ENCODE measurements at regions not wholly inside any gene's neighbourhood (a gene's known extent, or its start where the extent isn't known, plus 50 kb on each side); places are given as distances from the start of the nearest gene placed in this dataset.
"Not testable (repeated sequence)": the region's sequence is repeated elsewhere in the genome, so short reads cannot be mapped to it uniquely, and the experiment has no call there.

DNA sequence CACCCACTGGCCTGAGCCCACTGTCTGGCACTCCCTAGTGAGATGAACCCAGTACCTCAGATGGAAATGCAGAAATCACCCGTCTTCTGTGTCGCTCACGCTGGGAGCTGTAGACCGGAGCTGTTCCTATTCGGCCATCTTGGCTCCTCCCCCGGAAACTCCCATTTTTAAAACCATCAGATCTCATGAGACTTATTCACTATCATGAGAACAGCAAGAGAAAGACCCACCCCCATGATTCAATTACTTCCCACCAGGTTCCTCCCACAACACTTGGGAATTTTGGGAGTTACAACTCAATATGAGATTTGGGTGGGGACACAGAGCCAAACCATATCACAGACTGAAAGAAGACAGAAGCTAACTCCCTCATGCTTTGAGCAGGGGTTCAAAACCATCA is 134.5 kb downstream of the SLC39A8 start:
- H3K9ac ChIP-seq (ENCODE audit: low read depth, low read length) = not testable (repeated sequence)

DNA sequence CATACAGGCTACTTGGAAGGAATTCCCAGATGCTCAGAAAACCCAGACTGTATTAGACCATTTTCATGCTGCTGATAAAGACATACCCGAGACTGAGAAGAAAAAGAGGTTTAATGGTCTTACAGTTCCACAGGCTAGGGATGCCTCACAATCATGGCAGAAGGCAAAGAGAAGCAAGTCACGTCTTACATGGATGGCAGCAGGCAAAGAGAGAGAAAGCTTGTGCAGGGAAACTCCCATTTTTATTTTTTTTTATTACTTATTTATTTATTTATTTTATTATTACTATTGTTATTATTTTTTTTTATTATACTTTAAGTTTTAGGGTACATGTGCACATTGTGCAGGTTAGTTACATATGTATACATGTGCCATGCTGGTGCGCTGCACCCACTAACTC is 140.6 kb downstream of the SLC39A8 start:
- H3K4me2 ChIP-seq (ENCODE audit: low read length); H3K27me3 ChIP-seq (ENCODE audit: control insufficient read depth, insufficient read depth, low read length); H3K36me3 ChIP-seq (ENCODE audit: insufficient read depth, low read length); H3K4me3 ChIP-seq (ENCODE audit: low read length); H3K4me1 ChIP-seq (ENCODE audit: control insufficient read depth, insufficient read depth, low read length); H3K9me3 ChIP-seq (replicated peaks; ENCODE audit: low read length); H3K9ac ChIP-seq (ENCODE audit: low read depth, low read length): not testable (repeated sequence)

More for the DNA sequence above, 134.5 kb downstream of the SLC39A8 start:
- H3K27me3 ChIP-seq (ENCODE audit: control insufficient read depth, insufficient read depth, low read length); H3K9me3 ChIP-seq (replicated peaks; ENCODE audit: low read length); H3K4me3 ChIP-seq (ENCODE audit: low read length); H3K4me1 ChIP-seq (ENCODE audit: control insufficient read depth, insufficient read depth, low read length); H3K36me3 ChIP-seq (ENCODE audit: insufficient read depth, low read length); H3K4me2 ChIP-seq (ENCODE audit: low read length): not testable (repeated sequence)

DNA sequence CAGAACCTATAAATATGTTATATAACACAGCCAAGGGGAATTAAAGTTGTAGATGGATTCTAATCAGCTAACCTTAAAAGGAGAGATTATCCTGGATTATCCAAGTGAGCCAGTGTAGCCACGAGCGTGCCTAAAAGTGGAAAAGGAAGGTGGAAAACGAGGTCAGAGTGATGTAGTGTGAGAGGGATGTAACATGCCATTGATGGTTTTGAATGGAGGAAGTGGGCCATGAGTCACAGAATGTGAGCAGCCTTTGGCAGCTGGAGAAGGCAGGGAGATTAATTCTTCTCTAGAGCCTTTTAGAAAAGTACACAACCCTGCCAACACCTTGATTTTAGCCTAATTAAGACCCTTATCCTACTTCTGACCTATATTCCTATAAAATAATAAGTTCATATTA is 149.1 kb downstream of the SLC39A8 start:
- Histone ChIP-seq H3K4me1 (ENCODE audit: control insufficient read depth, insufficient read depth, low read length) (no peaks in the 10 kb centered on the region), H3K27me3 (ENCODE audit: control insufficient read depth, insufficient read depth, low read length) (no peaks in the 10 kb centered on the region), H3K4me3 (ENCODE audit: low read length) (no peak overlapping the region), H3K4me2 (ENCODE audit: low read length) (no peak overlapping the region), H3K36me3 (ENCODE audit: insufficient read depth, low read length) (no peaks in the 10 kb centered on the region), H3K9ac (ENCODE audit: low read depth, low read length) (no peak overlapping the region), H3K9me3 (replicated peaks; ENCODE audit: low read length) (no peaks in the 10 kb centered on the region)

DNA sequence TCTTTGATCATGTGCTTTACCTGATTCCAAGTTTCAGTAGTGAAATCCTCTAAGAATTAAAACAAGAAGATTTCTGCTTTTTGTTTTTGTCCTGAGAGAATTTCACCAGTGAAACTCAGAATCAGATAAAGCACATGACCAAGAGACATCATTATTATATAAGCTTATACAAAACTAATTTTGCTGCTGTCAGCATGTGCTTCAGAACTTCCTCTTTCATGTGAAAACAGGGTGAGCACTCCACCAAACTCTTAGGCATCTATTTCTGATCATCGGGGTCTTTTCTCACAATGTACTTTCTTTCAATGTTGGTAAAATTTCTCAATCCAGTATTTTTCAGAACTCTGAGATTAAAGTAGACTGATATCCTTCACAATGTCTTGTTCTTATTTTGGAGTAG is 152.1 kb downstream of the SLC39A8 start:
- Histone ChIP-seq H3K4me1 (ENCODE audit: control insufficient read depth, insufficient read depth, low read length) (no peaks in the 10 kb centered on the region), H3K4me3 (ENCODE audit: low read length) (no peak overlapping the region), H3K27me3 (ENCODE audit: control insufficient read depth, insufficient read depth, low read length) (no peaks in the 10 kb centered on the region), H3K9me3 (replicated peaks; ENCODE audit: low read length) (no peaks in the 10 kb centered on the region), H3K4me2 (ENCODE audit: low read length) (no peak overlapping the region), H3K9ac (ENCODE audit: low read depth, low read length) (no peak overlapping the region), H3K36me3 (ENCODE audit: insufficient read depth, low read length) (no peaks in the 10 kb centered on the region)

DNA sequence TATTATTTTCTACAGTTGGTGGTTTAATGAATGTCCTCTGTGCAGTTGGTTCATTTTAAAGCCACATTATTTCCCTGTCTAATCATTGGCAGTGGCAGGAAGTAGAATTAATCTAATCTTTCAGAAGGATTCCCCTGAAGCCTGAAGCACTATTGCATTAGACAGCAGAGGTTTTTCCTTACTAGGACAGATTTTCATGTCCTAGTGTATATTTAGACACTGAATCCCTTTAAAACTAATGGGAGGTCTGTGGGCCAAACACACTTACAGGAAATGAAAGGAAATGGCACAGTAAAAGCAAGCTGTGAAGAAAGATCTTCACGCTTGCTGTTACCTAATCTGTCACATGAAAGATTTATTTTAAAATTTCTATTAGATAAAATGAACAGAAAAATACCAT is 165.2 kb downstream of the SLC39A8 start:
- H3K27me3 ChIP-seq (ENCODE audit: control insufficient read depth, insufficient read depth, low read length) = no peaks in the 10 kb centered on the region
- no peaks in the 10 kb centered on the region for H3K9me3 ChIP-seq (replicated peaks; ENCODE audit: low read length)
- peaks cover 4% of the 10 kb centered on the region for H3K4me1 ChIP-seq (ENCODE audit: control insufficient read depth, insufficient read depth, low read length)
- no peak overlapping the region for H3K4me2 ChIP-seq (ENCODE audit: low read length)
- no peaks in the 10 kb centered on the region for H3K36me3 ChIP-seq (ENCODE audit: insufficient read depth, low read length)
- H3K4me3 ChIP-seq (ENCODE audit: low read length) = no peak overlapping the region
- no peak overlapping the region for H3K9ac ChIP-seq (ENCODE audit: low read depth, low read length)

DNA sequence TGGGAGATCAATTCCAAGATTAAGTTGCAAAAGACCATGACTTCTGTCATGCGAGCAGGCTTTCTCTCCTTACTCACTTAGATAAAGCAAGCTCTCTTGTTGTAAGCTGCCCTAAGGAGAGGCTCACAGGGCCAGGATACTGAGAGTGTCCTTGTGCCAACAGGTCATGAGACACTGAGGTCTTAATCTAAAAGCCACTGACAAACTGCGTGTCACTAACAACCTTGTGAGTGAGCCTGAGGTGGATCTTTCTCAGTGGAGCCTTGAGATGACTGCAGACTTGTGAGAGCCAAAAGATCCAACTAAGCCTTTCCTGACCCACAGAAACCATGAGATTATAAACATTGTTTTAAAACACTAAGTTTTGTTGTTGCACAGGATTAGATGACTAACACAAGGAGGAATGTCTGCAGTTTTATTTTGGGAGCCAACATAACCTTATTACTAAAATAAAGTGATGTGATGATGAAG is 170.5 kb downstream of the SLC39A8 start:
- peaks cover 11% of the 10 kb centered on the region for H3K4me1 ChIP-seq (ENCODE audit: control insufficient read depth, insufficient read depth, low read length)
- H3K4me3 ChIP-seq (ENCODE audit: low read length) = no peak overlapping the region
- no peaks in the 10 kb centered on the region for H3K27me3 ChIP-seq (ENCODE audit: control insufficient read depth, insufficient read depth, low read length)
- H3K9ac ChIP-seq (ENCODE audit: low read depth, low read length) = peak overlapping the region; percentile 37
- no peaks in the 10 kb centered on the region for H3K9me3 ChIP-seq (replicated peaks; ENCODE audit: low read length)
- H3K36me3 ChIP-seq (ENCODE audit: insufficient read depth, low read length) = no peaks in the 10 kb centered on the region
- peak overlapping the region; percentile 43 for H3K4me2 ChIP-seq (ENCODE audit: low read length)

DNA sequence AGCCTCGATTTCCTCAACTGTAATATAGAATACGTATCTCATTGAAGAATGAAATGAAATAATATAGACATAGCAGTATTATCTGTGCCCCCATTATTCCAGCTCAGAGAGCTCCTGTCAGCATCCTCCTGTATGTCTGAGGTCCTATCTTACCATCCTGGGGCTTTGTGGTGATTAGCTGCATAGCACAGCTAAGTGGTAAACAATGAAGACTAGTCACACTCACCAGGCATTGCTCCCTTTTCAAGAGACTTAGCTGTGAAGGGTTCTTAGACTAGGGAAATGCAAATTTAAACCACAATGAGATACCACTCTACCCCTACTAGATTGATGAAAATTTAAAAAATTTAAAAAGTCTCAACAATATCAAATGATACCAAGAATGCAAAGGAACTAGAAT is 172.9 kb downstream of the SLC39A8 start:
- no peaks in the 10 kb centered on the region for H3K27me3 ChIP-seq (ENCODE audit: control insufficient read depth, insufficient read depth, low read length)
- no peaks in the 10 kb centered on the region for H3K36me3 ChIP-seq (ENCODE audit: insufficient read depth, low read length)
- H3K9ac ChIP-seq (ENCODE audit: low read depth, low read length) = no peak overlapping the region
- no peak overlapping the region for H3K4me3 ChIP-seq (ENCODE audit: low read length)
- no peaks in the 10 kb centered on the region for H3K9me3 ChIP-seq (replicated peaks; ENCODE audit: low read length)
- peaks cover 11% of the 10 kb centered on the region for H3K4me1 ChIP-seq (ENCODE audit: control insufficient read depth, insufficient read depth, low read length)
- no peak overlapping the region for H3K4me2 ChIP-seq (ENCODE audit: low read length)

DNA sequence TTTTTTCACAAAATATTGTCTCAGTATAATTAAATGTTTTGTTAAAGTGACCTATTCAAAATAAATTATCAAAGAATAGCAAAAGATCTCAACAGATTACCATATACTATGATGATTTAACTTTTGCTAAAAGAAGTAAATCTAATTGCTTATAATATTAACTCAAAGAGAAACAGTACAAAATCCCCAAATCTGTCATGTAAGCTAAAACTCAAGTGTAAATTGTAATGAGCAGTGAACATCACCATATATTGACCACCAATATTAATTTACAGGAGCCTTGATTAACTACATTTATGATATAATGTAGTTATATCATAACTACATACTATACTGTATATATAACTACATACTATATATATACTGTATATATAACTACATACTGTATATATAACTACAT is 174.4 kb downstream of the SLC39A8 start:
- H3K4me2 ChIP-seq (ENCODE audit: low read length) = no peak overlapping the region
- no peak overlapping the region for H3K4me3 ChIP-seq (ENCODE audit: low read length)
- H3K27me3 ChIP-seq (ENCODE audit: control insufficient read depth, insufficient read depth, low read length) = no peaks in the 10 kb centered on the region
- no peak overlapping the region for H3K9ac ChIP-seq (ENCODE audit: low read depth, low read length)
- peaks cover 11% of the 10 kb centered on the region for H3K4me1 ChIP-seq (ENCODE audit: control insufficient read depth, insufficient read depth, low read length)
- H3K9me3 ChIP-seq (replicated peaks; ENCODE audit: low read length) = no peaks in the 10 kb centered on the region
- no peaks in the 10 kb centered on the region for H3K36me3 ChIP-seq (ENCODE audit: insufficient read depth, low read length)

DNA sequence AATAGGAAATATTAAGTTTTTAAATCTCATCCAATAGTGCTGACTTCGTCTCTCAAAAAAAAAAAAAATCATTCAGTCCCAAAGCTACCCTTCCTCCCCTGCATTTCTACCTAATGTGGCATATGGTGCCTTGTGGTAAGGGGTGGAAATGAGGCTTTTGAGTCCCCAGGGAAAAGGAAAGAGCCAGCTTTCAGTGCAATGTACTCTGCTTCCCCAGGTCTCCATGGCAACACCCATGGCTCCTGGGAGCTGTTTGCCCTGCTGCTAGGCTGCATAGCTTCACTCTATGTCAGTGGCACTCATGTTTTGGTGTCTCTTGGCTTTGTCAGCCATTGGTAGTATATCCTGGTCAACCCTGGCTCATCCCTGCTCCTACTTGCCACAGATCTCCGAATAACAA is 175.9 kb downstream of the SLC39A8 start:
- H3K4me1 ChIP-seq (ENCODE audit: control insufficient read depth, insufficient read depth, low read length) = peaks cover 2% of the 10 kb centered on the region
- no peak overlapping the region for H3K9ac ChIP-seq (ENCODE audit: low read depth, low read length)
- no peaks in the 10 kb centered on the region for H3K9me3 ChIP-seq (replicated peaks; ENCODE audit: low read length)
- no peaks in the 10 kb centered on the region for H3K27me3 ChIP-seq (ENCODE audit: control insufficient read depth, insufficient read depth, low read length)
- no peaks in the 10 kb centered on the region for H3K36me3 ChIP-seq (ENCODE audit: insufficient read depth, low read length)
- no peak overlapping the region for H3K4me2 ChIP-seq (ENCODE audit: low read length)
- no peak overlapping the region for H3K4me3 ChIP-seq (ENCODE audit: low read length)

DNA sequence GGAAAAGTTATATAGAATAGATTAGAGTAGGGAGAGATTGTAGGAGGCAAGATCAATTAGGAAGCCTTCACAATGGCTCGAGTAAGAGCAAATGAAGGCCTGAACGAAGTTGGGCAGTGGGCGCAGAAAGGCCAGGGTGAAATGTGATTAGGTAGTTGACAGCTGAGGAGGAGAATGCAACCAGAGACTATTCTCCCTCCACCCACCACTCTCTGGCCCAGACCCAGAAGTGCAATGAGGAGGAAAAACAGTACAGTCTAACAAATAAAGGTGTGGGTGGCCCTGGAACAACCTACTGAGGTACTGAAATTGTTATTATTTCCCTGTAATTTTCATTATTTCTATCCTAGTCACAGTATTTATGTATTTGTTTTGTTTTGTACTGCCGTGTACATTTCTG is 176.7 kb downstream of the SLC39A8 start:
- Histone ChIP-seq H3K27me3 (ENCODE audit: control insufficient read depth, insufficient read depth, low read length) (no peaks in the 10 kb centered on the region), H3K9me3 (replicated peaks; ENCODE audit: low read length) (no peaks in the 10 kb centered on the region), H3K36me3 (ENCODE audit: insufficient read depth, low read length) (no peaks in the 10 kb centered on the region), H3K9ac (ENCODE audit: low read depth, low read length) (no peak overlapping the region), H3K4me2 (ENCODE audit: low read length) (no peak overlapping the region), H3K4me3 (ENCODE audit: low read length) (no peak overlapping the region), H3K4me1 (ENCODE audit: control insufficient read depth, insufficient read depth, low read length) (no peaks in the 10 kb centered on the region)

DNA sequence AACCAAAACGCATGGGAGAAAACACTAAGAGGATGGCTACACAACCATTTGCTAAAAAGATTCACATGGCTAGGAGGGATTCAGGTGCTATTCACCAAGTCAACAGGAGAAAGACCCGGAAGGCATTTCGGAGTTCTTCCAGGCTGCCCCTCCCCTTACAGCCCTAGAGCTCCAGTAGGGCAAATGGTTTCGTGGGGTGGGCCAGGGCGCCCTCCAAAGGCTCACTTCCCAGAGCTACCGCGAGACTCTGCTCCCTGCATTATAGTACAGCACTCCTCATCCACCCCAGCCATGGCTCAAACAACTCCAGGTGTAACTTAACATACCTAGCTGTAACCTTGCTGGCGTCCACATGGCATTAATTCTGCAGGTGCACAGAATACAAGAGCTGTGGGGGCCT is 179.7 kb downstream of the SLC39A8 start:
- no peaks in the 10 kb centered on the region for H3K36me3 ChIP-seq (ENCODE audit: insufficient read depth, low read length)
- no peak overlapping the region for H3K4me3 ChIP-seq (ENCODE audit: low read length)
- H3K4me1 ChIP-seq (ENCODE audit: control insufficient read depth, insufficient read depth, low read length) = no peaks in the 10 kb centered on the region
- no peak overlapping the region for H3K9ac ChIP-seq (ENCODE audit: low read depth, low read length)
- no peaks in the 10 kb centered on the region for H3K9me3 ChIP-seq (replicated peaks; ENCODE audit: low read length)
- H3K4me2 ChIP-seq (ENCODE audit: low read length) = no peak overlapping the region
- H3K27me3 ChIP-seq (ENCODE audit: control insufficient read depth, insufficient read depth, low read length) = no peaks in the 10 kb centered on the region

DNA sequence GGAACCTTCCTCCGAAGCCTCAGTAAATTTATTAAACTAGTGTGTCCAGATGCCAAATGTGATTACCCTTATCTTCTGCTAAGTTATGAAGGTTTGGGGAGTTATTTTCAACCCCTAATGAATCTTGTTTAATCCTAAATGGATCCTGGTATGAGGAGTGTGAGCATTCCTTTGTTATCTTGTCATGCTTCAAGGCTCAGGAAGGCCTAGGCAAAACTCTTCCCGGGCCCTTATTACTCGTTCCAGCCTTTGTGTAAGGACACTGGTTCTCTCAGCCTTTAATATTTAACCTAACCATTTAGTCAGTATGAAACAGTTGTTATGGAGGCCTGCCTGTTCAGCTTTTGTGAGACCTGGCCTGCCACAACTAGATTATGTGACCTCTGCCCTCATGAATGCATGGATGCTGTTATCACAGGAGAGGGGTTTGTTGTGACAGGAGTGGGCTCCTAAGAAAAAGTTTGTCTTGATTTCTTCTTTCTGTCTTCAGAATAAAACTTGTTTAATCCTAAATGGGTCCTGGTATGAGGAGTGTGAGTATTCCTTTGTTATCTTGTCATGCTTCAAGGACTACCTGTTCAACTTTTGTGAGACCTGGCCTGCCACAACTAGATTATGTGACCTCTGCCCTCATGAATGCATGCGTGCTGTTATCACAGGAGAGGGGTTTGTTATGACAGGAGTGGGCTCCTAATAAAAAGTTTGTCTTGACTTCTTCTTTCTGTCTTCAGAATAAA is 181.7 kb downstream of the SLC39A8 start:
- H3K9me3 ChIP-seq (replicated peaks; ENCODE audit: low read length) = no peaks in the 10 kb centered on the region
- H3K9ac ChIP-seq (ENCODE audit: low read depth, low read length) = no peak overlapping the region
- no peaks in the 10 kb centered on the region for H3K27me3 ChIP-seq (ENCODE audit: control insufficient read depth, insufficient read depth, low read length)
- no peaks in the 10 kb centered on the region for H3K36me3 ChIP-seq (ENCODE audit: insufficient read depth, low read length)
- no peaks in the 10 kb centered on the region for H3K4me1 ChIP-seq (ENCODE audit: control insufficient read depth, insufficient read depth, low read length)
- H3K4me3 ChIP-seq (ENCODE audit: low read length) = no peak overlapping the region
- H3K4me2 ChIP-seq (ENCODE audit: low read length) = no peak overlapping the region

Measured in skeletal muscle satellite cell (primary cell).